ENCODE measurements at regions not wholly inside any gene's neighbourhood (a gene's known extent, or its start where the extent isn't known, plus 50 kb on each side); places are given as distances from the start of the nearest gene placed in this dataset.

DNA sequence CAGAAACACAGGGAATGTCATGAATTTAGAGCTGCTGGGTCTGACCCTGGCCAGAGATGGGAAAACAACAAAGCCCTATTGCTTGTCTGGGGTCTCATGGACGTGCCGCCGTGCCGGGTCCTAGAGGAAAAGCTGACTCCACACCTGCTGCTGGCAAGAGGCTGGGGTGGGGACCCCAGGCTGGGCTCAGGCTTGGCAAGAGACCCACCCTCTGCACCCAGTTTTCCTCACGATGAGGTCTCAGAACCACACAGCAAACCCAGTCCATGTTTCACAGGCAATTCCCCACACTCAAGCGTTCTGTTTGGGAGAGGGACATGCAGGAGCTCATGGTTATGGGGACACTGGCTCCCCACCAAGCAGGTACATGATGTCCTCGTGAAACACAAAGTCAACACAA is 367.3 kb upstream of the SALL3 start:
- TF ChIP-seq, protein P1, sequence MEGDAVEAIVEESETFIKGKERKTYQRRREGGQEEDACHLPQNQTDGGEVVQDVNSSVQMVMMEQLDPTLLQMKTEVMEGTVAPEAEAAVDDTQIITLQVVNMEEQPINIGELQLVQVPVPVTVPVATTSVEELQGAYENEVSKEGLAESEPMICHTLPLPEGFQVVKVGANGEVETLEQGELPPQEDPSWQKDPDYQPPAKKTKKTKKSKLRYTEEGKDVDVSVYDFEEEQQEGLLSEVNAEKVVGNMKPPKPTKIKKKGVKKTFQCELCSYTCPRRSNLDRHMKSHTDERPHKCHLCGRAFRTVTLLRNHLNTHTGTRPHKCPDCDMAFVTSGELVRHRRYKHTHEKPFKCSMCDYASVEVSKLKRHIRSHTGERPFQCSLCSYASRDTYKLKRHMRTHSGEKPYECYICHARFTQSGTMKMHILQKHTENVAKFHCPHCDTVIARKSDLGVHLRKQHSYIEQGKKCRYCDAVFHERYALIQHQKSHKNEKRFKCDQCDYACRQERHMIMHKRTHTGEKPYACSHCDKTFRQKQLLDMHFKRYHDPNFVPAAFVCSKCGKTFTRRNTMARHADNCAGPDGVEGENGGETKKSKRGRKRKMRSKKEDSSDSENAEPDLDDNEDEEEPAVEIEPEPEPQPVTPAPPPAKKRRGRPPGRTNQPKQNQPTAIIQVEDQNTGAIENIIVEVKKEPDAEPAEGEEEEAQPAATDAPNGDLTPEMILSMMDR (IDR thresholded peaks at IDR 0.05; ENCODE audit: poor library complexity, severe bottlenecking) = no peak
- TF ChIP-seq, protein P2, sequence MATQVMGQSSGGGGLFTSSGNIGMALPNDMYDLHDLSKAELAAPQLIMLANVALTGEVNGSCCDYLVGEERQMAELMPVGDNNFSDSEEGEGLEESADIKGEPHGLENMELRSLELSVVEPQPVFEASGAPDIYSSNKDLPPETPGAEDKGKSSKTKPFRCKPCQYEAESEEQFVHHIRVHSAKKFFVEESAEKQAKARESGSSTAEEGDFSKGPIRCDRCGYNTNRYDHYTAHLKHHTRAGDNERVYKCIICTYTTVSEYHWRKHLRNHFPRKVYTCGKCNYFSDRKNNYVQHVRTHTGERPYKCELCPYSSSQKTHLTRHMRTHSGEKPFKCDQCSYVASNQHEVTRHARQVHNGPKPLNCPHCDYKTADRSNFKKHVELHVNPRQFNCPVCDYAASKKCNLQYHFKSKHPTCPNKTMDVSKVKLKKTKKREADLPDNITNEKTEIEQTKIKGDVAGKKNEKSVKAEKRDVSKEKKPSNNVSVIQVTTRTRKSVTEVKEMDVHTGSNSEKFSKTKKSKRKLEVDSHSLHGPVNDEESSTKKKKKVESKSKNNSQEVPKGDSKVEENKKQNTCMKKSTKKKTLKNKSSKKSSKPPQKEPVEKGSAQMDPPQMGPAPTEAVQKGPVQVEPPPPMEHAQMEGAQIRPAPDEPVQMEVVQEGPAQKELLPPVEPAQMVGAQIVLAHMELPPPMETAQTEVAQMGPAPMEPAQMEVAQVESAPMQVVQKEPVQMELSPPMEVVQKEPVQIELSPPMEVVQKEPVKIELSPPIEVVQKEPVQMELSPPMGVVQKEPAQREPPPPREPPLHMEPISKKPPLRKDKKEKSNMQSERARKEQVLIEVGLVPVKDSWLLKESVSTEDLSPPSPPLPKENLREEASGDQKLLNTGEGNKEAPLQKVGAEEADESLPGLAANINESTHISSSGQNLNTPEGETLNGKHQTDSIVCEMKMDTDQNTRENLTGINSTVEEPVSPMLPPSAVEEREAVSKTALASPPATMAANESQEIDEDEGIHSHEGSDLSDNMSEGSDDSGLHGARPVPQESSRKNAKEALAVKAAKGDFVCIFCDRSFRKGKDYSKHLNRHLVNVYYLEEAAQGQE (IDR thresholded peaks at IDR 0.05; ENCODE audit: borderline replicate concordance) = no peak
- TF ChIP-seq EP300 (conservative IDR thresholded peaks at IDR 0.05; ENCODE audit: poor library complexity, severe bottlenecking) = no peak
- no peak for TF ChIP-seq RAD21 (conservative IDR thresholded peaks at IDR 0.05)
- no peak for TF ChIP-seq MXI1 (conservative IDR thresholded peaks at IDR 0.05; ENCODE audit: poor library complexity, severe bottlenecking)
- no peak for TF ChIP-seq TAF1 (IDR thresholded peaks at IDR 0.05; ENCODE audit: low read depth)
- no peak for TF ChIP-seq SMC3 (conservative IDR thresholded peaks at IDR 0.05; ENCODE audit: poor library complexity)
- TF ChIP-seq EZH2 (IDR thresholded peaks at IDR 0.05; ENCODE audit: borderline replicate concordance, insufficient read depth, low read length, poor library complexity, severe bottlenecking) = no peak
- TF ChIP-seq POLR2AphosphoS5 (IDR thresholded peaks at IDR 0.05) = no peak
- H3K27ac ChIP-seq (ENCODE audit: low read length) = no peak overlapping the region

DNA sequence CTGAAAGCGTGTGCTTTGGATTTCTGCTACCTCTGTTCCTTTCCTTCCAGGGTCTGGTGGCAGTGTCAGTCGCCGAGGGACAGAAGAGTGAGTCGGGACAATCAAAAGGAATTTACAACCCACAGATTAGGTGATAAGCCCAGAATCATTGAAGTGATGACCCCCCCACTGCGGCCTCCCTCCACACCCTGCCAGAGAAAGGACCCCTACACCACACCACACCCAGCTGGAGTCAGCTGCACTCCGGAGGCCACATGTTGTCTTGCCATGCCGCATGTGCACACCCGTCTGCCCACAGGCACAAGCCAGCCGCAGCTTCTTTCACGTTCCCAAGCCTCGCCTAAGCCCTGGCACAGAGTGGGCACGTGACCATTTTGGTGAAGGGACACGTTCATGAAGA is 366.8 kb upstream of the SALL3 start:
- no peaks in the 10 kb centered on the region for H3F3A ChIP-seq (ENCODE audit: insufficient read depth, low read length, poor library complexity, severe bottlenecking)

More for the DNA sequence above, 367.3 kb upstream of the SALL3 start:
- peaks cover 7% of the 10 kb centered on the region for H3K9me3 ChIP-seq (ENCODE audit: low read length)
- no peaks in the 10 kb centered on the region for H4K20me1 ChIP-seq (ENCODE audit: insufficient read depth)
- H3K4me2 ChIP-seq (ENCODE audit: low read length) = no peak overlapping the region
- no peaks in the 10 kb centered on the region for H3F3A ChIP-seq (ENCODE audit: insufficient read depth, low read length, poor library complexity, severe bottlenecking)
- no peaks in the 10 kb centered on the region for H3K79me2 ChIP-seq (replicated peaks; ENCODE audit: insufficient read depth, low read length)
- no peaks in the 10 kb centered on the region for H3K27me3 ChIP-seq (ENCODE audit: insufficient read depth, low read depth, low read length)
- no peaks in the 10 kb centered on the region for H3K36me3 ChIP-seq (ENCODE audit: insufficient read depth, low read length)
- H3K4me3 ChIP-seq (ENCODE audit: low read length) = no peak overlapping the region
- H3K9ac ChIP-seq (ENCODE audit: low read length) = no peak overlapping the region
- H2AFZ ChIP-seq (ENCODE audit: low read depth, low read length) = no peak overlapping the region
- no peaks in the 10 kb centered on the region for H3K9me2 ChIP-seq (ENCODE audit: insufficient read depth, low read length)

More for the DNA sequence above, 366.8 kb upstream of the SALL3 start:
- Histone ChIP-seq H3K9me2 (ENCODE audit: insufficient read depth, low read length) (no peaks in the 10 kb centered on the region), H3K27me3 (ENCODE audit: insufficient read depth, low read depth, low read length) (no peaks in the 10 kb centered on the region), H3K27ac (ENCODE audit: low read length) (no peak overlapping the region), H3K79me2 (replicated peaks; ENCODE audit: insufficient read depth, low read length) (no peaks in the 10 kb centered on the region), H2AFZ (ENCODE audit: low read depth, low read length) (no peak overlapping the region), H3K4me3 (ENCODE audit: low read length) (no peak overlapping the region), H4K20me1 (ENCODE audit: insufficient read depth) (no peaks in the 10 kb centered on the region), H3K9me3 (ENCODE audit: low read length) (peaks cover 7% of the 10 kb centered on the region), H3K4me2 (ENCODE audit: low read length) (no peak overlapping the region), H3K9ac (ENCODE audit: low read length) (no peak overlapping the region), H3K36me3 (ENCODE audit: insufficient read depth, low read length) (no peaks in the 10 kb centered on the region)
- no peak for TF ChIP-seq MXI1 (conservative IDR thresholded peaks at IDR 0.05; ENCODE audit: poor library complexity, severe bottlenecking)
- TF ChIP-seq, protein P1 (IDR thresholded peaks at IDR 0.05; ENCODE audit: poor library complexity, severe bottlenecking) = no peak
- no peak for TF ChIP-seq POLR2AphosphoS5 (IDR thresholded peaks at IDR 0.05)
